VCaP (cell line): ENCODE measurements at regions not wholly inside any gene's neighbourhood (a gene's known extent, or its start where the extent isn't known, plus 50 kb on each side); places are given as distances from the start of the nearest gene placed in this dataset.

ENCODE experiments used
- H3K27ac ChIP-seq: fragments of 450-650 bp; 2 replicates; pipeline ENCODE4 v1.5.1; 2017
- CTCF ChIP-seq: fragments of 450-650 bp; conservative IDR thresholded peaks from 2 replicates; pipeline ENCODE4 v1.5.1; 2017; ENCODE audit warnings: mild to moderate bottlenecking, moderate library complexity

- H3K27ac ChIP-seq: no peak overlapping the region
- TF ChIP-seq CTCF: no peak
Measured at GRCh38 chr14:84401631-84402030, 1128.3 kb upstream of the FLRT2 start.

GRCh38 chr14:84403585-84403984 lies 1126.4 kb upstream of the FLRT2 start:
- no peak overlapping the region for H3K27ac ChIP-seq
- no peak for TF ChIP-seq CTCF

DNA sequence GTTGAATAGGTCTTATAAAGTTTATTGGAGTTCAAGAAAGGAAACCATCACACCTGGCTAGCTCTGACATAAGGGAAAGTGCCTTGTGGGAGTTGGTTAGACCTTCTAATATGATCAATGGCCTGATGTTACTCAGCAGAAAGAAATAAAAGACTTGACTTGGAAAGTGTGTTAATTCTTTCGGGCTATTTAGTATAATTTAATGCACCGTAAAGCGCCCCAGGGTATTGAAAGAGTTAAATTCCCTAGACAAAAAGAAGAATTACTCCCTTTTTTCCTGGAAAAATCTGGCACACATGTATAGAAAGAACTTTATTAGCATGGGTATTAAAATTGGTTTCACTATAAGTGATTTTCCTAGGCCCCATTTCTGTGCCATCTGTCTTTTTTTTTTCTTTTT lies 1125.7 kb upstream of the FLRT2 start:
- no peak for TF ChIP-seq CTCF
- no peak overlapping the region for H3K27ac ChIP-seq

- TF ChIP-seq CTCF: no peak
- H3K27ac ChIP-seq: no peak overlapping the region
Measured at GRCh38 chr14:84409435-84409834, 1120.5 kb upstream of the FLRT2 start.

DNA sequence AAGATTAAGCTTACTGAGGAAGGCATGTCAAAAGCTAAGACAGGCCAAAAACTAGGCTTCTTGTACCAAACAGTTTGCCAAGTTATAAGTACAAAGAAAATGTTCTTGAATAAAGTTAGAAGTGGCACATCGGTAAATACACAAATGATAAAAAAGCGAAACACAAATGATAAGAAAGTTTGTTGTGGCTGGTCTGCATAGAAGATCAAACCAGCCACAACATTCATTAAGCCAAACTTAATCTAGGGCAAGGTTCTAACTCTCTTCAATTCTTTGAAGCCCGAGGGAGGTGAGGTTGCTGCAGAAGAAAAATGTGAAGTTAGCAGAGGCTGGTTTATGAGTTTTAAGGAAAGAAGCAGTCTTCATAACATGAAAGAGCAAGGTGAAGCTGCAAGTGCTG lies 1119.6 kb upstream of the FLRT2 start:
- H3K27ac ChIP-seq: no peak overlapping the region

GRCh38 chr14:84420221-84420620 lies 1109.7 kb upstream of the FLRT2 start:
- no peak overlapping the region for H3K27ac ChIP-seq
- TF ChIP-seq CTCF: no peak

More for the DNA sequence above, 1119.6 kb upstream of the FLRT2 start:
- no peak for TF ChIP-seq CTCF

- H3K27ac ChIP-seq: no peak overlapping the region
- TF ChIP-seq CTCF: no peak
Measured at GRCh38 chr14:84421621-84422020, 1108.3 kb upstream of the FLRT2 start.

GRCh38 chr14:84425968-84426367 lies 1104.0 kb upstream of the FLRT2 start:
- H3K27ac ChIP-seq: no peak overlapping the region
- no peak for TF ChIP-seq CTCF
